PFSK-1 (cell line): ENCODE measurements at regions not wholly inside any gene's neighbourhood (a gene's known extent, or its start where the extent isn't known, plus 50 kb on each side); places are given as distances from the start of the nearest gene placed in this dataset.

Source experiments
- POLR2AphosphoS5 ChIP-seq: IDR thresholded peaks from 2 replicates; pipeline ENCODE4 v1.6.1; 2012; ENCODE audit warnings: low read depth, mild to moderate bottlenecking, control low read depth, low read length, moderate library complexity
- REST ChIP-seq, 2 experiments: IDR thresholded peaks; 2 replicates each; pipeline versions ENCODE4 v1.6.1 to v1.8.0; 2011 to 2012; ENCODE audit warnings: low read depth in 2 of 2, low read length in 2 of 2, control low read depth in 1 of 2, inconsistent platforms in 1 of 2, mild to moderate bottlenecking in 1 of 2, moderate library complexity in 1 of 2; ENCODE audit not compliant: insufficient read depth in 1 of 2

GRCh38 chr22:48085901-48086645 is 1323.6 kb downstream of the TBC1D22A start:
- TF ChIP-seq POLR2AphosphoS5 (no peak), REST (IDR thresholded peaks at IDR 0.05; ENCODE audit: insufficient read depth in 1 of 2, low read depth in 2 of 2, low read length in 2 of 2) (no peak)
